ENCODE measurements at regions not wholly inside any gene's neighbourhood (a gene's known extent, or its start where the extent isn't known, plus 50 kb on each side); places are given as distances from the start of the nearest gene placed in this dataset.

DNA sequence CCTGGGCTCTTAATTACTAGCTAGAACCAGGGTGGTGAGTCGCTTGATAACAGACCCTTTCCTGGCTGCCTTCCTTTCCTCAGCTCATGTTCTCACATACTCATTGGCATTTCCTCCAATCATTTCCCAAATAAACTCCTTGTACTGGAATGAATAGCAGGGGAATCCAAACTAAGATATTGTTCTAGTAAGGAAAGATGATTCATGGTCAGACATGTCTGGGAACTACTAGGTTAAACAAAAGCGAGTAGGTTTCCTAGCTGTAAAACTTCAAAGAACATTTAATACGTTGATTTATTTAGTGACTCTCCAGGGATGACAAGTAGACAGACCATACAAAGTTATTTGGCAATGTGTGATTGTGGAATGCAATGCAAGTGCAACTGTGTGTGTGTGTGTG is 121.2 kb upstream of the KCNJ6 start:
- H3K4me3 ChIP-seq (ENCODE audit: low read depth, low read length): no peak overlapping the region
- DNase-seq (ENCODE audit: low read depth): peak; percentile 11

DNA sequence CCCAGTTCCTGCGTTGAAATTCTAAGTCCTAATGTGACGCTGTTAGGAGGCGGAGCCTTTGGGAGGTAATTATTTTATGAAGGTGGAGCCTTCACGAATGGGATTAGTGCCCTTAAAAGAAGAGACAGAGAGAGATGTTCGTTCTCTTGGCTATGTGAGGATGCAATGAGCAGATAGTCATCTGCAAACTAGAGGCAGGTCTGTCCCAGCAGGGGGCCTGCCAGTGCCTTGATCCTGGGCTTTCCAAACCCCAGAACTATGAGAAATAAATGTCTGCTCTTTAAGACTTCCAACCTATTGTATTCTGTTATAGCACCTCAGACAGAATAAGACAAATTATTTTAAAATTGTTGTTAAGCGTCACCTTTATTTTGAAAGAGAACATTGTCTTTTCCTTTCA is 123.1 kb upstream of the KCNJ6 start:
- no peak for DNase-seq (ENCODE audit: low read depth)
- no peak overlapping the region for H3K4me3 ChIP-seq (ENCODE audit: low read depth, low read length)

- DNase-seq (ENCODE audit: low read depth): no peak
These were observed 123.6 kb upstream of the KCNJ6 start for GRCh38 chr21:38039841-38040240.

GRCh38 chr21:38041493-38041892 is 125.2 kb upstream of the KCNJ6 start:
- no peak overlapping the region for H3K4me3 ChIP-seq (ENCODE audit: low read depth, low read length)
- no peak for DNase-seq (ENCODE audit: low read depth)

More at GRCh38 chr21:38039841-38040240, 123.6 kb upstream of the KCNJ6 start:
- no peak overlapping the region for H3K4me3 ChIP-seq (ENCODE audit: low read depth, low read length)

DNA sequence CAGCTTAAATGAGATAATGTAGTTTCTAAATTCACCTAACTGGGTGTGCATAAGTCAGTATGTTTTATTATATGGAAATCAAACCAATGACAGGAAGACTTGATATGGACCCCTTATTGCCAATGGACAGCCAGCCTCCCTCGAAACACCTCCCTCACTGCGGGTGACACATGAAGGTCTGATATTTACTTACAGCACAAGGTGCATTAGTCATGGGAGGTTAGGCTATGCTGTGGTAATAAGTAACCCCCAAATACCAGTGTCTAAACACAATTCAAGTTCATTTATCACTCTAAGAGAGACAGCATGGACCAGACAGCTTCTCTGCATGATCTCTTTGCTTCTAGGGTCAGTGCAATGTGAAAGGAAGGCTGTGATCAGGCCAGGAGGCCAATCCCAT is 126.0 kb upstream of the KCNJ6 start:
- no peak for DNase-seq (ENCODE audit: low read depth)
- H3K4me3 ChIP-seq (ENCODE audit: low read depth, low read length): no peak overlapping the region

GRCh38 chr21:38048167-38048566 is 131.9 kb upstream of the KCNJ6 start:
- no peak for DNase-seq (ENCODE audit: low read depth)
- no peak overlapping the region for H3K4me3 ChIP-seq (ENCODE audit: low read depth, low read length)

- no peak for DNase-seq (ENCODE audit: low read depth)
These were observed 138.1 kb upstream of the KCNJ6 start for GRCh38 chr21:38054334-38054733.

DNA sequence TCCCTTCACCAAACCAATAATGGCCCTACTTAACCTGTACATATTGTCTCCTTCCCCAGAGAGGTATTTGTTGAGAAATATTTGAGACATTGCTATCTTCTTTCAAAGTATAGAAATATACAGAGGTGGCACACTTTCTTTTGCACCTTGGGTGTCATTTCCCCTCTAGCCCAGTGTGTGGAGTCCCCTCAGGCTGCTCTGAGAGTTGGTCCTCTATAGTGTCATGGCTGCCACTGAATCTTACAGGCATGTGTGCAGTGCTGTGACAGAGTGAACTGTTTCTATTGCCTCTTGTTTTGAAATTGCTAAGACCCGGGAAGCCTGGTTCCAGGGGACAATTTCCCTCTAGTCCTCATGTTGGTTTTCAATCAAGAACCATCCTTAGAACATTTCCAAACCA is 140.2 kb upstream of the KCNJ6 start:
- H3K4me3 ChIP-seq (ENCODE audit: low read depth, low read length): no peak overlapping the region
- DNase-seq (ENCODE audit: low read depth): no peak

More at GRCh38 chr21:38054334-38054733, 138.1 kb upstream of the KCNJ6 start:
- no peak overlapping the region for H3K4me3 ChIP-seq (ENCODE audit: low read depth, low read length)

DNA sequence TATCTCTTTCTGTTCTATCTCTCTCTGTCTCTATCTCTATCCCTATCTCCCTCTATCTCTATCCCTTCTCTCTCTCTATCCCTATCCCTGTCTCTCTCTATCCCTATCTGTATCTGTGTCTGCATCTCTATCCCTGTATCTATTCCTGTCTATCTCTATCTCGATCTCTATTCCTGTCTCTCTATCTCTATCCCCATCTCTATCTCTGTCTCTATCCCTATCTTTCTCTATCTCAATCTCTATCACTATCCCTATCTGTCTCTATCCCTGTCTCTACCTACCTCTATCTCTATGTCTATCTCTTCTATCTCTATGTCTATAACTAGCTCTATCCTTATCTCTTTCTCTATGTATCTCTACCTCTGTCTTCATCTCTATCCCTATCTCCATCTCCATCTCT is 141.4 kb upstream of the KCNJ6 start:
- DNase-seq (ENCODE audit: low read depth): no peak
- no peak overlapping the region for H3K4me3 ChIP-seq (ENCODE audit: low read depth, low read length)

GRCh38 chr21:38060533-38060932 is 144.3 kb upstream of the KCNJ6 start:
- no peak overlapping the region for H3K4me3 ChIP-seq (ENCODE audit: low read depth, low read length)
- DNase-seq (ENCODE audit: low read depth): no peak

- no peak for DNase-seq (ENCODE audit: low read depth)
- no peak overlapping the region for H3K4me3 ChIP-seq (ENCODE audit: low read depth, low read length)
These were observed 151.0 kb upstream of the KCNJ6 start for GRCh38 chr21:38067086-38067739.

- no peak overlapping the region for H3K4me3 ChIP-seq (ENCODE audit: low read depth, low read length)
- no peak for DNase-seq (ENCODE audit: low read depth)
These were observed 156.2 kb upstream of the KCNJ6 start for GRCh38 chr21:38072489-38072888.

DNA sequence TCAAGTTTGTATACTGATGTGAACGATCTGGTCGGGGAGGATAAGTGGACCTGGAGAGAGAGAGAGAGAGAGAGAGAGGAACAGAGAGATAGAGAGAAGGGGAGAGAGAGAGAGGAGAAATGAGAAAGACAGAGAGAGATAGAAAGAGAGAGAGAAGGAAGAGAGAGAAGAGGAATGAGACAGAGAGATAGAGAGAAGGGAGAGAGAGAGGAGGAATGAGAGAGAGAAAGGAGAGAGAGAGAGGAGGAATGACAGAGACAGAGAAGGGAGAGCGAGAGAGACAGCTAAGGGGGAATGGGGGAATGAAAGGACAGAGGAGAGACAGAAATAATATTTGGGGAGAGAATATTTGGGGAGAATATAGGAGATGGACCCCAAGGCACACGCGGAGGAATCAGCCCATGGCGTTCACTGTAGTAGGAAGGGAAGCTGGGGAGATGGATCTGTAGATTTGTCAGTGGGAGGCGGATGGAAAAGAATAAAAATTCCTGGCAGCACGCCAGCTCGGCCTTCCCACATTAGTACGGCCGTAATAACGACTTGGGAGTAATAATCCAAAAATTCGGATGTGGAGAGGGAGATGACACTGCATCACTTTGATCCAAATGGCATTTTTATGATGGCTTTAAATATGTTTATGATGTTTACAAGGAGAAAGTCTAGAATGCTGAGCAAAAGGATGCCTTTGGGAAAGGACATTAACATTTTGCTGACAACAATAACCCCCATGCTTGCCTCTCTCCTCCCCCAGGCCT is 159.8 kb upstream of the KCNJ6 start:
- H3K4me3 ChIP-seq (ENCODE audit: low read depth, low read length): no peak overlapping the region
- no peak for DNase-seq (ENCODE audit: low read depth)

DNA sequence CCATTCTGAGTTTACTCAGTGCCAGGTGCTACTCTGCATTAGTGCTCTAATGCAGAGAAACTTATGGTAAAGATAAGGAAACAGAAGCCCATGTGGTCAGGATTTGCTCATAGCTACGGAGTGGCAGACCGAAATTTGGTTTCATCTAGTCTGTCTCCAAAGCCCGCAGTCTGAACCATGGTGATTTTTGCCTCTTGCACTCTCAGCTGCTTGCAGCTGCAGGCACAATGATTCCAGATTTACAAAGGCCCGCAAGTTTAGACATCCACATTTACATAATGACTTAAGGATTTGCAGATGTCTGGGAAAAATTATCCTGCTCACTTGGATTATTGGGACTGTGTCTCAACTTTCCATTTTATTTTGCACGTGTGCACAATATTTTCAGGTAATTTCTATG is 161.3 kb upstream of the KCNJ6 start:
- DNase-seq (ENCODE audit: low read depth): no peak
- no peak overlapping the region for H3K4me3 ChIP-seq (ENCODE audit: low read depth, low read length)

- DNase-seq (ENCODE audit: low read depth): no peak
- H3K4me3 ChIP-seq (ENCODE audit: low read depth, low read length): no peak overlapping the region
These were observed 164.6 kb upstream of the KCNJ6 start for GRCh38 chr21:38080888-38081287.

- no peak overlapping the region for H3K4me3 ChIP-seq (ENCODE audit: low read depth, low read length)
- no peak for DNase-seq (ENCODE audit: low read depth)
These were observed 165.5 kb upstream of the KCNJ6 start for GRCh38 chr21:38081708-38082107.

DNA sequence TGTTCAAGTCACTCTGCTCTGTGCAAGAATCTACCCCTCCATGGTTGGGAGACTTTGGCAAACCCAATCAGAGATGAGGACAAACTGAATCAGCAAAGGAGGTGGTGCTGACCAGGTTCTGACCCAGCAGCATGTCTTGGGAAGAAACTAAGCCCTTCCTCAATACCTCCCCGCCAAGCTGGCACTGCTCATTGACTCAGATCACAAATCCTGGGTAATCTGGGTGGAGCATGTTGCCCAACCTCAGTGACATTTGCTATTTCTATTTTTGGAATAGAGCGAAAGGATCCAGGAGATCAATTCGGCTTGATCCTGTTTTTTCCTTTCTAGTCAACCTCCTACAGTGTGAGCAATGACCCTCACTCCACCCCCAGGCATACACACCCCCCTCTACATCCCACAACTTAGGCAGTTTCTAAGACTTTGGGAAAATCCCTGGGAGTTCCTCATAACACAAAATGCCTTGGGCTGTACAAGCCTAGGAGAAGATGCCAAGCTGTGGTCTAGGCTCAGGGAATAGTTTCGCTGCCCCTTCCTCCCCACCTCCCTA is 166.8 kb upstream of the KCNJ6 start:
- H3K4me3 ChIP-seq (ENCODE audit: low read depth, low read length): no peak overlapping the region
- no peak for DNase-seq (ENCODE audit: low read depth)

GRCh38 chr21:38083535-38083934 is 167.3 kb upstream of the KCNJ6 start:
- no peak for DNase-seq (ENCODE audit: low read depth)
- no peak overlapping the region for H3K4me3 ChIP-seq (ENCODE audit: low read depth, low read length)

DNA sequence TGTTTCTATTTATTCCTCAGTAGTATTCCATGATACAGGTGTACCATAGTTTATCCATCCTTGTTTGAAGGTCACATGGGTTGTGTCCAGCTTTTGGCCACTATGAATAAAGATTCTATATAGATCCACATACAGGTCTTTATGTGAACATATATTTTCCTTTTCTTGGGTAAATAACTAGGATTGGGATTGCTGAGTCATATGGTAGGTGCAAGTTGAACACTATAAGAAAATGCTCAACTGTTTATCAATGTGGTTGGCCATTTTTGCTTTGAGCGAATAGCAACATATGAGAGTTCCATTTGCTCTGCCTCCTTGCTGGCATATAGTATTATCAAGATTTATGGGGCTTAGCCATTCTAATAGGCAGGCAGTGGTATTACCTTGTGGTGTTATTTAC is 170.2 kb upstream of the KCNJ15 start:
- no peak for DNase-seq (ENCODE audit: low read depth)
- H3K4me3 ChIP-seq (ENCODE audit: low read depth, low read length): no peak overlapping the region

- DNase-seq (ENCODE audit: low read depth): no peak
These were observed 167.7 kb upstream of the KCNJ15 start for GRCh38 chr21:38088916-38089762.

More at GRCh38 chr21:38088916-38089762, 167.7 kb upstream of the KCNJ15 start:
- H3K4me3 ChIP-seq (ENCODE audit: low read depth, low read length): no peak overlapping the region
